ENCODE measurements at regions not wholly inside any gene's neighbourhood (a gene's known extent, or its start where the extent isn't known, plus 50 kb on each side); places are given as distances from the start of the nearest gene placed in this dataset.

- H3K36me3 ChIP-seq (ENCODE audit: insufficient read depth, low read length), result no peaks in the 10 kb centered on the region
These were observed 852.9 kb upstream of the ADGRL4 start for GRCh38 chr1:79859212-79859948.

GRCh38 chr1:79852004-79852403 lies 845.5 kb upstream of the ADGRL4 start:
- H3K27me3 ChIP-seq (ENCODE audit: control insufficient read depth in 1 of 2, insufficient read depth in 2 of 2, low read length in 2 of 2), result no peaks in the 10 kb centered on the region
- no peak overlapping the region for H3K4me3 ChIP-seq (ENCODE audit: low read depth in 1 of 2, low read length in 2 of 2)
- H3K36me3 ChIP-seq (ENCODE audit: insufficient read depth, low read length), result no peaks in the 10 kb centered on the region
- no peaks in the 10 kb centered on the region for H3K9me3 ChIP-seq (ENCODE audit: low read length)
- H3K9ac ChIP-seq (ENCODE audit: low read length), result no peak overlapping the region
- H3K4me1 ChIP-seq (ENCODE audit: insufficient read depth, low read length), result no peaks in the 10 kb centered on the region
- H3K27ac ChIP-seq (ENCODE audit: low read depth, low read length), result no peak overlapping the region

More at GRCh38 chr1:79859212-79859948, 852.9 kb upstream of the ADGRL4 start:
- no peaks in the 10 kb centered on the region for H3K27me3 ChIP-seq (ENCODE audit: control insufficient read depth in 1 of 2, insufficient read depth in 2 of 2, low read length in 2 of 2)
- H3K27ac ChIP-seq (ENCODE audit: low read depth, low read length), result no peak overlapping the region
- no peak overlapping the region for H3K4me3 ChIP-seq (ENCODE audit: low read depth in 1 of 2, low read length in 2 of 2)
- H3K9me3 ChIP-seq (ENCODE audit: low read length), result no peaks in the 10 kb centered on the region
- no peak overlapping the region for H3K9ac ChIP-seq (ENCODE audit: low read length)
- no peaks in the 10 kb centered on the region for H3K4me1 ChIP-seq (ENCODE audit: insufficient read depth, low read length)

- Histone ChIP-seq H3K27me3 (ENCODE audit: control insufficient read depth in 1 of 2, insufficient read depth in 2 of 2, low read length in 2 of 2) (no peaks in the 10 kb centered on the region), H3K4me1 (ENCODE audit: insufficient read depth, low read length) (no peaks in the 10 kb centered on the region), H3K9ac (ENCODE audit: low read length) (no peak overlapping the region), H3K36me3 (ENCODE audit: insufficient read depth, low read length) (no peaks in the 10 kb centered on the region), H3K4me3 (ENCODE audit: low read depth in 1 of 2, low read length in 2 of 2) (no peak overlapping the region), H3K27ac (ENCODE audit: low read depth, low read length) (no peak overlapping the region), H3K9me3 (ENCODE audit: low read length) (no peaks in the 10 kb centered on the region)
These were observed 842.9 kb upstream of the ADGRL4 start for GRCh38 chr1:79849388-79849787.

- Histone ChIP-seq H3K9ac (ENCODE audit: low read length) (no peak overlapping the region), H3K4me3 (ENCODE audit: low read depth in 1 of 2, low read length in 2 of 2) (no peak overlapping the region), H3K4me1 (ENCODE audit: insufficient read depth, low read length) (no peaks in the 10 kb centered on the region), H3K27ac (ENCODE audit: low read depth, low read length) (no peak overlapping the region), H3K36me3 (ENCODE audit: insufficient read depth, low read length) (no peaks in the 10 kb centered on the region), H3K27me3 (ENCODE audit: control insufficient read depth in 1 of 2, insufficient read depth in 2 of 2, low read length in 2 of 2) (no peaks in the 10 kb centered on the region), H3K9me3 (ENCODE audit: low read length) (no peaks in the 10 kb centered on the region)
These were observed 841.8 kb upstream of the ADGRL4 start for GRCh38 chr1:79848316-79848715.

GRCh38 chr1:79847700-79848099 lies 841.2 kb upstream of the ADGRL4 start:
- no peak overlapping the region for H3K4me3 ChIP-seq (ENCODE audit: low read depth in 1 of 2, low read length in 2 of 2)
- H3K9ac ChIP-seq (ENCODE audit: low read length), result no peak overlapping the region
- H3K9me3 ChIP-seq (ENCODE audit: low read length), result no peaks in the 10 kb centered on the region
- H3K4me1 ChIP-seq (ENCODE audit: insufficient read depth, low read length), result no peaks in the 10 kb centered on the region
- H3K36me3 ChIP-seq (ENCODE audit: insufficient read depth, low read length), result no peaks in the 10 kb centered on the region
- H3K27ac ChIP-seq (ENCODE audit: low read depth, low read length), result no peak overlapping the region
- no peaks in the 10 kb centered on the region for H3K27me3 ChIP-seq (ENCODE audit: control insufficient read depth in 1 of 2, insufficient read depth in 2 of 2, low read length in 2 of 2)

- no peaks in the 10 kb centered on the region for H3K4me1 ChIP-seq (ENCODE audit: insufficient read depth, low read length)
These were observed 839.4 kb upstream of the ADGRL4 start for GRCh38 chr1:79845936-79846335.

GRCh38 chr1:79842811-79843210 lies 836.3 kb upstream of the ADGRL4 start:
- Histone ChIP-seq H3K4me3 (ENCODE audit: low read depth in 1 of 2, low read length in 2 of 2) (no peak overlapping the region), H3K27ac (ENCODE audit: low read depth, low read length) (no peak overlapping the region), H3K9ac (ENCODE audit: low read length) (no peak overlapping the region), H3K27me3 (ENCODE audit: control insufficient read depth in 1 of 2, insufficient read depth in 2 of 2, low read length in 2 of 2) (no peaks in the 10 kb centered on the region), H3K4me1 (ENCODE audit: insufficient read depth, low read length) (no peaks in the 10 kb centered on the region), H3K9me3 (ENCODE audit: low read length) (no peaks in the 10 kb centered on the region), H3K36me3 (ENCODE audit: insufficient read depth, low read length) (no peaks in the 10 kb centered on the region)

More at GRCh38 chr1:79845936-79846335, 839.4 kb upstream of the ADGRL4 start:
- Histone ChIP-seq H3K36me3 (ENCODE audit: insufficient read depth, low read length) (no peaks in the 10 kb centered on the region), H3K9ac (ENCODE audit: low read length) (no peak overlapping the region), H3K4me3 (ENCODE audit: low read depth in 1 of 2, low read length in 2 of 2) (no peak overlapping the region), H3K9me3 (ENCODE audit: low read length) (no peaks in the 10 kb centered on the region), H3K27ac (ENCODE audit: low read depth, low read length) (no peak overlapping the region), H3K27me3 (ENCODE audit: control insufficient read depth in 1 of 2, insufficient read depth in 2 of 2, low read length in 2 of 2) (no peaks in the 10 kb centered on the region)

- no peaks in the 10 kb centered on the region for H3K36me3 ChIP-seq (ENCODE audit: insufficient read depth, low read length)
- no peak overlapping the region for H3K4me3 ChIP-seq (ENCODE audit: low read depth in 1 of 2, low read length in 2 of 2)
- H3K4me1 ChIP-seq (ENCODE audit: insufficient read depth, low read length), result no peaks in the 10 kb centered on the region
- H3K27me3 ChIP-seq (ENCODE audit: control insufficient read depth in 1 of 2, insufficient read depth in 2 of 2, low read length in 2 of 2), result no peaks in the 10 kb centered on the region
- H3K27ac ChIP-seq (ENCODE audit: low read depth, low read length), result no peak overlapping the region
- no peak overlapping the region for H3K9ac ChIP-seq (ENCODE audit: low read length)
- H3K9me3 ChIP-seq (ENCODE audit: low read length), result no peaks in the 10 kb centered on the region
These were observed 833.4 kb upstream of the ADGRL4 start for GRCh38 chr1:79839882-79840281.

- H3K27ac ChIP-seq (ENCODE audit: low read depth, low read length), result no peak overlapping the region
- H3K9me3 ChIP-seq (ENCODE audit: low read length), result no peaks in the 10 kb centered on the region
- H3K27me3 ChIP-seq (ENCODE audit: control insufficient read depth in 1 of 2, insufficient read depth in 2 of 2, low read length in 2 of 2), result no peaks in the 10 kb centered on the region
- H3K4me1 ChIP-seq (ENCODE audit: insufficient read depth, low read length), result no peaks in the 10 kb centered on the region
- H3K9ac ChIP-seq (ENCODE audit: low read length), result no peak overlapping the region
- H3K36me3 ChIP-seq (ENCODE audit: insufficient read depth, low read length), result no peaks in the 10 kb centered on the region
- H3K4me3 ChIP-seq (ENCODE audit: low read depth in 1 of 2, low read length in 2 of 2), result no peak overlapping the region
These were observed 820.9 kb upstream of the ADGRL4 start for GRCh38 chr1:79827446-79827845.

GRCh38 chr1:79825551-79825950 lies 819.0 kb upstream of the ADGRL4 start:
- no peaks in the 10 kb centered on the region for H3K4me1 ChIP-seq (ENCODE audit: insufficient read depth, low read length)
- H3K9me3 ChIP-seq (ENCODE audit: low read length), result no peaks in the 10 kb centered on the region
- no peaks in the 10 kb centered on the region for H3K36me3 ChIP-seq (ENCODE audit: insufficient read depth, low read length)
- H3K27ac ChIP-seq (ENCODE audit: low read depth, low read length), result no peak overlapping the region
- H3K4me3 ChIP-seq (ENCODE audit: low read depth in 1 of 2, low read length in 2 of 2), result no peak overlapping the region
- no peaks in the 10 kb centered on the region for H3K27me3 ChIP-seq (ENCODE audit: control insufficient read depth in 1 of 2, insufficient read depth in 2 of 2, low read length in 2 of 2)
- no peak overlapping the region for H3K9ac ChIP-seq (ENCODE audit: low read length)

GRCh38 chr1:79822053-79822452 lies 815.5 kb upstream of the ADGRL4 start:
- H3K4me1 ChIP-seq (ENCODE audit: insufficient read depth, low read length), result no peaks in the 10 kb centered on the region
- H3K9me3 ChIP-seq (ENCODE audit: low read length), result no peaks in the 10 kb centered on the region
- no peak overlapping the region for H3K9ac ChIP-seq (ENCODE audit: low read length)
- H3K4me3 ChIP-seq (ENCODE audit: low read depth in 1 of 2, low read length in 2 of 2), result no peak overlapping the region
- no peaks in the 10 kb centered on the region for H3K36me3 ChIP-seq (ENCODE audit: insufficient read depth, low read length)
- H3K27me3 ChIP-seq (ENCODE audit: control insufficient read depth in 1 of 2, insufficient read depth in 2 of 2, low read length in 2 of 2), result no peaks in the 10 kb centered on the region
- no peak overlapping the region for H3K27ac ChIP-seq (ENCODE audit: low read depth, low read length)

- no peaks in the 10 kb centered on the region for H3K9me3 ChIP-seq (ENCODE audit: low read length)
- no peak overlapping the region for H3K4me3 ChIP-seq (ENCODE audit: low read depth in 1 of 2, low read length in 2 of 2)
- no peaks in the 10 kb centered on the region for H3K36me3 ChIP-seq (ENCODE audit: insufficient read depth, low read length)
- H3K27ac ChIP-seq (ENCODE audit: low read depth, low read length), result no peak overlapping the region
- H3K4me1 ChIP-seq (ENCODE audit: insufficient read depth, low read length), result no peaks in the 10 kb centered on the region
- H3K27me3 ChIP-seq (ENCODE audit: control insufficient read depth in 1 of 2, insufficient read depth in 2 of 2, low read length in 2 of 2), result no peaks in the 10 kb centered on the region
- H3K9ac ChIP-seq (ENCODE audit: low read length), result no peak overlapping the region
These were observed 812.6 kb upstream of the ADGRL4 start for GRCh38 chr1:79819140-79819539.
